GM06990 (cell line): ENCODE measurements at regions not wholly inside any gene's neighbourhood (a gene's known extent, or its start where the extent isn't known, plus 50 kb on each side); places are given as distances from the start of the nearest gene placed in this dataset.

ENCODE experiments used
- DNase-seq: peaks from one replicate; pipeline ENCODE4 v3.0.0-alpha.2; 2011; ENCODE audit not compliant: insufficient read length; ENCODE audit errors: extremely low read depth
- H3K27me3 ChIP-seq: replicated peaks from 2 replicates; pipeline ENCODE4 v1.6.0; 2011; ENCODE audit warnings: low read length; ENCODE audit not compliant: control insufficient read depth, insufficient read depth
- H3K36me3 ChIP-seq: 2 replicates; pipeline ENCODE4 v1.5.1; 2011; ENCODE audit warnings: low read length; ENCODE audit not compliant: control insufficient read depth, insufficient read depth
- H3K4me3 ChIP-seq: replicated peaks from 2 replicates; pipeline ENCODE4 v1.5.1; 2011; ENCODE audit warnings: low read depth, mild to moderate bottlenecking, control low read depth, low read length
- TF ChIP-seq, protein P1 (sequence below): IDR thresholded peaks from 2 replicates; pipeline ENCODE4 v1.5.1; 2011; ENCODE audit warnings: low read length, control low read depth, mild to moderate bottlenecking, inconsistent platforms; ENCODE audit not compliant: insufficient read depth, poor library complexity, severe bottlenecking

DNA sequence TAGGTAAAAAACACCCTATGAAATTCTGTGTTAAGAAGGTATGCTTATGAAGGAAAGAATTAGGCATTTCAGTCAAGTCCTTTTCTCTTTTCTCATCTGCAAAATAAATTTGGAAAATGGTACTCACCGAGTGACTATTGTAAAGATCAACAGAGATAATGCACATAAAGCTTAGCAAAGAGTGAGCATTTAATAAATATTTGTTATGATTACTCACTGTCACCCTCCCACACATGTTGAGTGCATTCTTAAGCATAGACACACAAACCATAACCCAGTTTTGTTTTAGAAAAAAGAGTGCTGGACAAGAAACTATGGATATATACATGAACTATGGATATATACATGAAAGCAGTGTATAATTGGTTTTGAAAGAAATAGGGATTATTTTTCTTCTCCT is 54.7 kb upstream of the PRLR start:
- no peak overlapping the region for H3K4me3 ChIP-seq
- TF ChIP-seq, protein P1, sequence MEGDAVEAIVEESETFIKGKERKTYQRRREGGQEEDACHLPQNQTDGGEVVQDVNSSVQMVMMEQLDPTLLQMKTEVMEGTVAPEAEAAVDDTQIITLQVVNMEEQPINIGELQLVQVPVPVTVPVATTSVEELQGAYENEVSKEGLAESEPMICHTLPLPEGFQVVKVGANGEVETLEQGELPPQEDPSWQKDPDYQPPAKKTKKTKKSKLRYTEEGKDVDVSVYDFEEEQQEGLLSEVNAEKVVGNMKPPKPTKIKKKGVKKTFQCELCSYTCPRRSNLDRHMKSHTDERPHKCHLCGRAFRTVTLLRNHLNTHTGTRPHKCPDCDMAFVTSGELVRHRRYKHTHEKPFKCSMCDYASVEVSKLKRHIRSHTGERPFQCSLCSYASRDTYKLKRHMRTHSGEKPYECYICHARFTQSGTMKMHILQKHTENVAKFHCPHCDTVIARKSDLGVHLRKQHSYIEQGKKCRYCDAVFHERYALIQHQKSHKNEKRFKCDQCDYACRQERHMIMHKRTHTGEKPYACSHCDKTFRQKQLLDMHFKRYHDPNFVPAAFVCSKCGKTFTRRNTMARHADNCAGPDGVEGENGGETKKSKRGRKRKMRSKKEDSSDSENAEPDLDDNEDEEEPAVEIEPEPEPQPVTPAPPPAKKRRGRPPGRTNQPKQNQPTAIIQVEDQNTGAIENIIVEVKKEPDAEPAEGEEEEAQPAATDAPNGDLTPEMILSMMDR, result no peak
- no peak for DNase-seq
- H3K27me3 ChIP-seq, result no peaks in the 10 kb centered on the region
- H3K36me3 ChIP-seq, result no peaks in the 10 kb centered on the region

DNA sequence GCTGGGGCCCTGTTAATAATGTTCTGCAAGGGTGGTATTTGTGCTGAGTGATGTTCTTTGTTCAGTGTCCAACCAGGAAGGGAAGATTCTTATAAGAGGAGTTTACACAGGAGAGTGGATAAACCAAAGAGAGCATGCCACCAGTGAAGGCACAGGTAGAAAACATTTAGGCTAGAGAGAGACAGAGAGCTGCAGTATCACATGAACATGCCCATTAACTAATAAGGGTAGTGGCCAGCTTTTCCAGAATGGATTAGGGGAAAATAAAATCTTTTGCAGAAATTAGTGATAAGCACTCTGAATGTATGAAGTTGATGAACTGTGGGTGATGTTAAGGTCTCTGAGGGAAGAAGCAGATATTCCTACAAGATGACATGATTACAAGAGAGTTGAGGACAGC is 54.1 kb upstream of the PRLR start:
- TF ChIP-seq, protein P1, result no peak
- H3K36me3 ChIP-seq, result no peaks in the 10 kb centered on the region
- H3K27me3 ChIP-seq, result no peaks in the 10 kb centered on the region
- H3K4me3 ChIP-seq, result no peak overlapping the region
- no peak for DNase-seq

DNA sequence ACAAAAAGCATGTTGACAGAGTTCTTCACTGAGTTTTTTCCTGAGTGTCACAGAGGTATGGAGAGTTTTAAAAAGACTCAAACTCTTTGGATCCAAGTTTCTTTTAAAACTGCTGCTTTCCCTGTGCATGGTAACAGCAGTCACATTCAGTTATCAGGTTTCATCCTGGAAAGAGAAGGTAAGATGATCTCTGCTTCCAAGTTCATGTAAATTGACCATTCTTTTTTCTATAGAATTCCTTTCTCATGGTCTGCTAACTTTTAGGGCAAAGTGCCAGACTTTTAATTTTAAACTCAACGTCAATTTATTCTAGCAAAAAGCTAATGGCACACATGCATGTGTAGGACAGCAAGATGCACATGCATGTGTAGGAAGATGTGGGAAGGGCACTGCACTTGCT is 52.5 kb upstream of the PRLR start:
- no peaks in the 10 kb centered on the region for H3K36me3 ChIP-seq
- no peak overlapping the region for H3K4me3 ChIP-seq
- TF ChIP-seq, protein P1, result no peak
- H3K27me3 ChIP-seq, result no peaks in the 10 kb centered on the region
- DNase-seq, result no peak

DNA sequence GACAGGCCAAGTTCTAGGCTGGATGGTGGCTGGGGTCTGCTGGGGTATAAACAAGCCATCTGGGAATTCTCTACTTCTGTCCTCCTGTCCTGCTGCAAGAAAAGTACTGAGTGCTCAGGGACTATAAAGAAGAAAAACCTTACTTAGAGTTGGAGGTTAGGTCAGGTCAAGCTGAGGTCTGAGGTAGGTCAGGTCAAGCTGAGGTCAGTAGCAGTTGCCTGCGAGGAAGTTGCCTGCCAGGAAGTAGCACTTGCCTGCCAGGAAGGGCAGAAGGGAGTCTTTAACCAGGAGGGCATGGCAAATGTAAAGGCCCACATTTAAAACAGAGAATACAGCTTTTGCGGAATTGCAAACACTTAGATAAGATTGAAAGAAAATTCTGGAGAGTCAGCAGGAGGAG is 51.3 kb upstream of the PRLR start:
- no peak for DNase-seq
- Histone ChIP-seq H3K36me3 (no peaks in the 10 kb centered on the region), H3K27me3 (no peaks in the 10 kb centered on the region), H3K4me3 (no peak overlapping the region)
- TF ChIP-seq, protein P1, result no peak
